ENCODE measurements at regions not wholly inside any gene's neighbourhood (a gene's known extent, or its start where the extent isn't known, plus 50 kb on each side); places are given as distances from the start of the nearest gene placed in this dataset.

DNA sequence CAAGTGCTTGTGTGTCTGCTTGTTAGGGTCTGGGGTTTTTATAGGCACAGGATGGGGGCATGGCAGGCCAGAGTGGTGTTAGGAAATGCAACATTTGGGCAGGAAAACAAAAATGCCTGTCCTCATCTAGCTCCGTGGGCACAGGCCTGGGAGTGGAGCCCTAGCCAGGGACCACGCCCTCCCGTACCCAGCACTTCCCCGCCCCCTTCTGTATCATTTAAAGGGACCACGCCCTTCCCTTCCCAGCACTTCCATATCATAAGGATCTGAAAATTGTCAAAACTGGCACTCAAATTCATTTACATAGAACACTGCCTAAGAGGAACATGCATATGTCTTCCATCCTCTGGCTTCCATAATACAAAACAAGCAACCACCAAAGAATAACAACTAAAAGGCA lies 185.8 kb downstream of the B3GLCT start:
- no peaks in the 10 kb centered on the region for H3F3A ChIP-seq (ENCODE audit: control insufficient read depth, insufficient read depth)
- no peak overlapping the region for H3K4me2 ChIP-seq (ENCODE audit: low read length)
- no peak overlapping the region for H3K27ac ChIP-seq (ENCODE audit: low read depth, low read length)
- H3K79me2 ChIP-seq (ENCODE audit: control insufficient read depth, low read length) = no peaks in the 10 kb centered on the region
- no peak overlapping the region for H3K4me3 ChIP-seq (ENCODE audit: low read length)
- H3K27me3 ChIP-seq (ENCODE audit: control insufficient read depth, low read length) = no peaks in the 10 kb centered on the region
- no peaks in the 10 kb centered on the region for H3K36me3 ChIP-seq (ENCODE audit: control insufficient read depth, low read length)
- TF ChIP-seq, protein P1, sequence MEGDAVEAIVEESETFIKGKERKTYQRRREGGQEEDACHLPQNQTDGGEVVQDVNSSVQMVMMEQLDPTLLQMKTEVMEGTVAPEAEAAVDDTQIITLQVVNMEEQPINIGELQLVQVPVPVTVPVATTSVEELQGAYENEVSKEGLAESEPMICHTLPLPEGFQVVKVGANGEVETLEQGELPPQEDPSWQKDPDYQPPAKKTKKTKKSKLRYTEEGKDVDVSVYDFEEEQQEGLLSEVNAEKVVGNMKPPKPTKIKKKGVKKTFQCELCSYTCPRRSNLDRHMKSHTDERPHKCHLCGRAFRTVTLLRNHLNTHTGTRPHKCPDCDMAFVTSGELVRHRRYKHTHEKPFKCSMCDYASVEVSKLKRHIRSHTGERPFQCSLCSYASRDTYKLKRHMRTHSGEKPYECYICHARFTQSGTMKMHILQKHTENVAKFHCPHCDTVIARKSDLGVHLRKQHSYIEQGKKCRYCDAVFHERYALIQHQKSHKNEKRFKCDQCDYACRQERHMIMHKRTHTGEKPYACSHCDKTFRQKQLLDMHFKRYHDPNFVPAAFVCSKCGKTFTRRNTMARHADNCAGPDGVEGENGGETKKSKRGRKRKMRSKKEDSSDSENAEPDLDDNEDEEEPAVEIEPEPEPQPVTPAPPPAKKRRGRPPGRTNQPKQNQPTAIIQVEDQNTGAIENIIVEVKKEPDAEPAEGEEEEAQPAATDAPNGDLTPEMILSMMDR (IDR thresholded peaks at IDR 0.05; ENCODE audit: low read depth, low read length, poor library complexity, severe bottlenecking) = no peak
- no peak for TF ChIP-seq EZH2phosphoT487 (IDR thresholded peaks at IDR 0.05; ENCODE audit: borderline replicate concordance, low read length)
- peaks cover 7% of the 10 kb centered on the region; the same call in 1 of the 2 replicates for H3K9me3 ChIP-seq (ENCODE audit: control insufficient read depth, insufficient read depth, low read length)
- no peaks in the 10 kb centered on the region for H4K20me1 ChIP-seq (ENCODE audit: control insufficient read depth, insufficient read depth, low read depth, low read length)
- H3K4me1 ChIP-seq (ENCODE audit: control insufficient read depth, low read length) = peaks cover 11% of the 10 kb centered on the region
- H3K9me2 ChIP-seq (replicated peaks; ENCODE audit: control insufficient read depth, low read length) = no peaks in the 10 kb centered on the region

GRCh38 chr13:31394506-31394905 lies 194.7 kb downstream of the B3GLCT start:
- no peak overlapping the region for H3K4me3 ChIP-seq (ENCODE audit: low read length)
- no peaks in the 10 kb centered on the region for H3K79me2 ChIP-seq (ENCODE audit: control insufficient read depth, low read length)
- H3K36me3 ChIP-seq (ENCODE audit: control insufficient read depth, low read length) = no peaks in the 10 kb centered on the region
- no peaks in the 10 kb centered on the region for H4K20me1 ChIP-seq (ENCODE audit: control insufficient read depth, insufficient read depth, low read depth, low read length)
- H3K9me3 ChIP-seq (ENCODE audit: control insufficient read depth, insufficient read depth, low read length) = peaks cover 16% of the 10 kb centered on the region; the same call in 1 of the 2 replicates
- H3K4me1 ChIP-seq (ENCODE audit: control insufficient read depth, low read length) = peaks cover 22% of the 10 kb centered on the region
- H3K9me2 ChIP-seq (replicated peaks; ENCODE audit: control insufficient read depth, low read length) = no peaks in the 10 kb centered on the region
- H3F3A ChIP-seq (ENCODE audit: control insufficient read depth, insufficient read depth) = no peaks in the 10 kb centered on the region
- TF ChIP-seq, protein P1 (IDR thresholded peaks at IDR 0.05; ENCODE audit: low read depth, low read length, poor library complexity, severe bottlenecking) = no peak
- TF ChIP-seq EZH2phosphoT487 (IDR thresholded peaks at IDR 0.05; ENCODE audit: borderline replicate concordance, low read length) = no peak
- H3K27me3 ChIP-seq (ENCODE audit: control insufficient read depth, low read length) = no peaks in the 10 kb centered on the region
- H3K27ac ChIP-seq (ENCODE audit: low read depth, low read length) = no peak overlapping the region
- H3K4me2 ChIP-seq (ENCODE audit: low read length) = no peak overlapping the region

DNA sequence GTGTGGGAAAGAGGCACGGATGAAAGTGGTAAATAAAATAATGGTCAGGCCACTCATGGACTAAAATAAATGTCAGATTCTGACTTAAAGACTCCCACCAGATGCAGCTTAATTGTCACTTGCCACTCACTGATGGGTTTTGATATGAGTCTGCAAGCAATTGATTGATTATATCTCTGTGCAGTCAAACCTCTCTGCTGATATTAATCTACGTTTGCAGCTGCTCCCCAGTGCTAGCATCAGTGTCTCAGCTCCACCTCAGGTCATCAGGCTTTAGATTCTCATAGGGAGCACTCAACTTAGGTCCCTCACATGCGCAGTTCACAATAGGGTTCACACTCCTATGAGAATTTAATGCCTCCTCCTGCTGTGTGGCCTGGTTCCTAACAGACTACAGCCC lies 195.3 kb downstream of the B3GLCT start:
- Histone ChIP-seq H3K27ac (ENCODE audit: low read depth, low read length) (no peak overlapping the region), H3K79me2 (ENCODE audit: control insufficient read depth, low read length) (no peaks in the 10 kb centered on the region), H3K36me3 (ENCODE audit: control insufficient read depth, low read length) (no peaks in the 10 kb centered on the region), H3K9me3 (ENCODE audit: control insufficient read depth, insufficient read depth, low read length) (peaks cover 20% of the 10 kb centered on the region; the same call in 1 of the 2 replicates), H3K9me2 (replicated peaks; ENCODE audit: control insufficient read depth, low read length) (no peaks in the 10 kb centered on the region), H3K27me3 (ENCODE audit: control insufficient read depth, low read length) (no peaks in the 10 kb centered on the region), H4K20me1 (ENCODE audit: control insufficient read depth, insufficient read depth, low read depth, low read length) (no peaks in the 10 kb centered on the region), H3F3A (ENCODE audit: control insufficient read depth, insufficient read depth) (no peaks in the 10 kb centered on the region), H3K4me2 (ENCODE audit: low read length) (no peak overlapping the region), H3K4me1 (ENCODE audit: control insufficient read depth, low read length) (peaks cover 22% of the 10 kb centered on the region), H3K4me3 (ENCODE audit: low read length) (no peak overlapping the region)
- TF ChIP-seq, protein P1 (IDR thresholded peaks at IDR 0.05; ENCODE audit: low read depth, low read length, poor library complexity, severe bottlenecking) = no peak
- TF ChIP-seq EZH2phosphoT487 (IDR thresholded peaks at IDR 0.05; ENCODE audit: borderline replicate concordance, low read length) = no peak
